Keratinocyte (primary cell): ENCODE measurements at regions not wholly inside any gene's neighbourhood (a gene's known extent, or its start where the extent isn't known, plus 50 kb on each side); places are given as distances from the start of the nearest gene placed in this dataset.
"Not testable (repeated sequence)": the region's sequence is repeated elsewhere in the genome, so short reads cannot be mapped to it uniquely, and the experiment has no call there.

ENCODE experiments used
- DNase-seq: peaks from one replicate; pipeline ENCODE4 v3.0.0-alpha.2; 2011; ENCODE audit warnings: low read depth, missing footprints, low spot score
- FAIRE-seq: peaks from 2 replicates; lab custom pipeline; 2011; peaks lifted over from hg19 to GRCh38; lab: Jason Lieb, UNC
- H2AFZ ChIP-seq: 2 replicates; pipeline ENCODE4 v1.6.0; 2012; ENCODE audit warnings: low read length, control low read depth, inconsistent platforms; ENCODE audit not compliant: control insufficient read depth
- H3K27ac ChIP-seq: 2 replicates; pipeline ENCODE4 v1.5.1; 2011; ENCODE audit warnings: low read length; ENCODE audit not compliant: control insufficient read depth, insufficient read depth
- H3K27me3 ChIP-seq: 3 replicates; pipeline ENCODE4 v1.6.0; 2011; ENCODE audit warnings: low read length; ENCODE audit not compliant: control insufficient read depth, insufficient read depth; ENCODE audit errors: extremely low read depth
- H3K36me3 ChIP-seq, 2 experiments: 2 replicates in 1 of 2; 3 replicates in 1 of 2; pipeline ENCODE4 v1.5.1; 2011; ENCODE audit warnings: low read length in 2 of 2, mild to moderate bottlenecking in 1 of 2; ENCODE audit not compliant: control insufficient read depth in 2 of 2, insufficient read depth in 2 of 2; ENCODE audit errors: extremely low read depth in 1 of 2
- H3K4me1 ChIP-seq: 3 replicates; pipeline ENCODE4 v1.5.1; 2011; ENCODE audit warnings: low read length; ENCODE audit not compliant: control insufficient read depth, insufficient read depth; ENCODE audit errors: extremely low read depth
- H3K4me2 ChIP-seq: 3 replicates; pipeline ENCODE4 v1.6.0; 2011; ENCODE audit warnings: low read depth, low read length; ENCODE audit not compliant: control insufficient read depth, insufficient read depth; ENCODE audit errors: extremely low read depth
- H3K4me3 ChIP-seq, 3 experiments: fragments of 200-600 bp in 1 of 3; sonication (generic) in 1 of 3; 2 replicates in 2 of 3; 3 replicates in 1 of 3; pipeline ENCODE4 v1.5.1; 2011 to 2016; ENCODE audit warnings: low read length in 3 of 3, mild to moderate bottlenecking in 3 of 3, control low read depth in 2 of 3, inconsistent platforms in 1 of 3, low read depth in 1 of 3, mixed read lengths in 1 of 3, mixed run types in 1 of 3, moderate library complexity in 1 of 3; ENCODE audit not compliant: control insufficient read depth in 2 of 3, insufficient read depth in 2 of 3; ENCODE audit errors: extremely low read depth in 1 of 3
- H3K79me2 ChIP-seq: 2 replicates; pipeline ENCODE4 v1.6.0; 2012; ENCODE audit warnings: low read length; ENCODE audit not compliant: control insufficient read depth, insufficient read depth
- H3K9ac ChIP-seq: 3 replicates; pipeline ENCODE4 v1.6.0; 2011; ENCODE audit warnings: low read length; ENCODE audit not compliant: control insufficient read depth, insufficient read depth; ENCODE audit errors: extremely low read depth
- H3K9me1 ChIP-seq: 3 replicates; pipeline ENCODE4 v1.6.0; 2011; ENCODE audit warnings: low read length; ENCODE audit not compliant: control insufficient read depth, insufficient read depth; ENCODE audit errors: extremely low read depth
- H3K9me3 ChIP-seq: 2 replicates; pipeline ENCODE4 v1.5.1; 2012; ENCODE audit warnings: low read depth, low read length; ENCODE audit not compliant: control insufficient read depth
- H4K20me1 ChIP-seq: 3 replicates; pipeline ENCODE4 v1.6.0; 2011; ENCODE audit warnings: low read length; ENCODE audit not compliant: control insufficient read depth, insufficient read depth; ENCODE audit errors: extremely low read depth
- EZH2 ChIP-seq: IDR thresholded peaks from one replicate; pipeline ENCODE4 v1.6.1; 2012; ENCODE audit warnings: inconsistent platforms, mild to moderate bottlenecking, low read length, moderate library complexity
- dilution Hi-C: fragments of 300-500 bp; cut with MboI; formaldehyde crosslinking; loops from one replicate; pipeline ENCODE4 v1.7.0; 2020; ENCODE audit warnings: low sequenced_read_pairs; ENCODE audit not compliant: extremely low pct_ligation_motif_present
- TF ChIP-seq, protein P1 (sequence below), 3 experiments: IDR thresholded peaks in 1 of 3; conservative IDR thresholded peaks in 1 of 3; optimal IDR thresholded peaks in 1 of 3; 2 replicates in 2 of 3; 3 replicates in 1 of 3; pipeline versions ENCODE3 to v1.5.1; 2011; ENCODE audit warnings: low read length in 3 of 3, mild to moderate bottlenecking in 3 of 3, moderate library complexity in 2 of 3, control low read depth in 1 of 3, inconsistent platforms in 1 of 3; ENCODE audit not compliant: insufficient read depth in 2 of 3; ENCODE audit errors: extremely low read depth in 1 of 3

GRCh38 chr10:131556897-131557495, 245.5 kb upstream of the TCERG1L start:
- Histone ChIP-seq H3K4me1 (no peaks in the 10 kb centered on the region), H4K20me1 (no peaks in the 10 kb centered on the region), H3K27ac (no peak overlapping the region), H3K4me2 (no peak overlapping the region), H3K9ac (no peak overlapping the region), H3K36me3 (no peaks in the 10 kb centered on the region), H2AFZ (no peak overlapping the region), H3K27me3 (no peaks in the 10 kb centered on the region), H3K9me3 (peaks cover 8% of the 10 kb centered on the region), H3K4me3 (no peak overlapping the region), H3K79me2 (no peaks in the 10 kb centered on the region), H3K9me1 (no peaks in the 10 kb centered on the region)
- dilution Hi-C loops: no loop called here
- TF ChIP-seq, protein P1, sequence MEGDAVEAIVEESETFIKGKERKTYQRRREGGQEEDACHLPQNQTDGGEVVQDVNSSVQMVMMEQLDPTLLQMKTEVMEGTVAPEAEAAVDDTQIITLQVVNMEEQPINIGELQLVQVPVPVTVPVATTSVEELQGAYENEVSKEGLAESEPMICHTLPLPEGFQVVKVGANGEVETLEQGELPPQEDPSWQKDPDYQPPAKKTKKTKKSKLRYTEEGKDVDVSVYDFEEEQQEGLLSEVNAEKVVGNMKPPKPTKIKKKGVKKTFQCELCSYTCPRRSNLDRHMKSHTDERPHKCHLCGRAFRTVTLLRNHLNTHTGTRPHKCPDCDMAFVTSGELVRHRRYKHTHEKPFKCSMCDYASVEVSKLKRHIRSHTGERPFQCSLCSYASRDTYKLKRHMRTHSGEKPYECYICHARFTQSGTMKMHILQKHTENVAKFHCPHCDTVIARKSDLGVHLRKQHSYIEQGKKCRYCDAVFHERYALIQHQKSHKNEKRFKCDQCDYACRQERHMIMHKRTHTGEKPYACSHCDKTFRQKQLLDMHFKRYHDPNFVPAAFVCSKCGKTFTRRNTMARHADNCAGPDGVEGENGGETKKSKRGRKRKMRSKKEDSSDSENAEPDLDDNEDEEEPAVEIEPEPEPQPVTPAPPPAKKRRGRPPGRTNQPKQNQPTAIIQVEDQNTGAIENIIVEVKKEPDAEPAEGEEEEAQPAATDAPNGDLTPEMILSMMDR (optimal IDR thresholded peaks at IDR 0.05 in 1 of 3, IDR thresholded peaks at IDR 0.05 in 1 of 3, conservative IDR thresholded peaks at IDR 0.05 in 1 of 3; ENCODE audit: extremely low read depth in 1 of 3, insufficient read depth in 2 of 3, low read length in 3 of 3): no peak
- no peak for TF ChIP-seq EZH2
- FAIRE-seq (no peak), DNase-seq (no peak)

DNA sequence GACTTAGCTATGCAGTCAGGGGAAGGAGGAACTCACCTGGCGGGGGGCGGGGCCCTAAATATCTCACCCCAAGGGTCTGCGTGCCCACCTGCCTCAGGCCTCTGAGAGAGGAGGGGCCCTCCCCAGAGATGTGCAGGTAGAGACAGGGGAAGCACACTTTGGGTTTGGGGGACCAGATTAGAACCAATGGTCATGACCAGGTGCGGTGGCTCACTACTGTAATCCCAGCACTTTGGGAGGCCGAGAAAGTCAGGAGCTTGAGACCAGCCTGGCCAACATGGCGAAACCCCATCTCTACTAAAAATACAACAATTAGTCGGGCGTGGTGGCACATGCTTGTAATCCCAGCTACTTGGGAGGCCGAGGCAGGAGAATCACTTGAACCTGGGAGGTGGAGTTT, 246.4 kb upstream of the TCERG1L start:
- H2AFZ ChIP-seq, H3K9ac ChIP-seq, H4K20me1 ChIP-seq, FAIRE-seq, H3K4me2 ChIP-seq, H3K4me1 ChIP-seq, H3K27me3 ChIP-seq, H3K27ac ChIP-seq, DNase-seq, H3K9me1 ChIP-seq, H3K4me3 ChIP-seq, dilution Hi-C loops, H3K36me3 ChIP-seq, H3K79me2 ChIP-seq, H3K9me3 ChIP-seq: not testable (repeated sequence)

- dilution Hi-C loops: no loop called here
- Histone ChIP-seq H3K36me3 (no peaks in the 10 kb centered on the region), H4K20me1 (no peaks in the 10 kb centered on the region), H3K9me1 (no peaks in the 10 kb centered on the region), H3K9ac (no peak overlapping the region), H2AFZ (no peak overlapping the region), H3K27me3 (no peaks in the 10 kb centered on the region), H3K4me1 (no peaks in the 10 kb centered on the region), H3K4me3 (no peak overlapping the region), H3K27ac (no peak overlapping the region), H3K4me2 (no peak overlapping the region), H3K79me2 (no peaks in the 10 kb centered on the region), H3K9me3 (peaks cover 10% of the 10 kb centered on the region)
- FAIRE-seq (no peak), DNase-seq (no peak)
- TF ChIP-seq, protein P1 (optimal IDR thresholded peaks at IDR 0.05 in 1 of 3, IDR thresholded peaks at IDR 0.05 in 1 of 3, conservative IDR thresholded peaks at IDR 0.05 in 1 of 3; ENCODE audit: extremely low read depth in 1 of 3, insufficient read depth in 2 of 3, low read length in 3 of 3): no peak
- no peak for TF ChIP-seq EZH2
These were observed 248.0 kb upstream of the TCERG1L start for GRCh38 chr10:131559450-131559911.
